HepG2 (cell line): ENCODE measurements at regions not wholly inside any gene's neighbourhood (a gene's known extent, or its start where the extent isn't known, plus 50 kb on each side); places are given as distances from the start of the nearest gene placed in this dataset.

Experiments
- ATAC-seq: fragments of 200-7000 bp; cut with Tn5 transposase; 3 replicates; pipeline ENCODE4 v1.9.1; 2020; ENCODE audit warnings: mild to moderate bottlenecking, moderate library complexity
- BruUV-seq: library from RNA; stranded (reverse); fragments of 400-500 nt; replicated peaks from 2 replicates; lab custom pipeline; 2021; lab: Mats Ljungman, UMichigan
- CTCF ChIA-PET: fragments of 300-600 bp; formaldehyde crosslinking; extraction: SDS; loops from one replicate; lab custom pipeline; 2021; ENCODE audit warnings: low total read pairs, inconsistent platforms, low intra/inter-chr PET ratio; lab: Yijun Ruan, JAX
- POLR2A ChIA-PET: fragments of 350-600 bp; sonication (Branson Sonifier 250); formaldehyde crosslinking; loops from one replicate; lab custom pipeline; 2020; ENCODE audit warnings: antibody characterized with exemption, inconsistent platforms; lab: Yijun Ruan, JAX
- DNase-seq: peaks from one replicate; pipeline ENCODE4 v3.0.0-alpha.2; 2015; ENCODE audit warnings: low spot score
- FAIRE-seq: peaks from 3 replicates; lab custom pipeline; 2011; peaks lifted over from hg19 to GRCh38; lab: Jason Lieb, UNC
- H2AFZ ChIP-seq: one replicate; pipeline ENCODE4 v1.6.1; 2011; ENCODE audit warnings: low read length, inconsistent platforms
- H3K27ac ChIP-seq: fragments of 300-600 bp; 3 replicates; pipeline ENCODE4 v1.8.0; 2011; ENCODE audit warnings: mixed run types, mild to moderate bottlenecking, mixed read lengths, low read length, inconsistent platforms; ENCODE audit not compliant: insufficient read depth; ENCODE audit errors: extremely low read length
- H3K27me3 ChIP-seq, 2 experiments: fragments of 200-600 bp in 1 of 2; 2 replicates in 1 of 2; 3 replicates in 1 of 2; pipeline versions ENCODE4 v1.6.0 to v1.8.0; 2011; ENCODE audit warnings: low read length in 2 of 2, mild to moderate bottlenecking in 2 of 2, moderate library complexity in 2 of 2, inconsistent platforms in 1 of 2; ENCODE audit not compliant: insufficient read depth in 2 of 2, control insufficient read depth in 1 of 2
- H3K36me3 ChIP-seq, 2 experiments: fragments of 200-600 bp in 1 of 2; replicated peaks in 1 of 2; 2 replicates in 1 of 2; 3 replicates in 1 of 2; pipeline versions ENCODE4 v1.5.1 to v1.8.0; 2011; ENCODE audit warnings: low read length in 2 of 2, inconsistent platforms in 1 of 2; ENCODE audit not compliant: insufficient read depth in 2 of 2, control insufficient read depth in 1 of 2
- H3K4me1 ChIP-seq: 2 replicates; pipeline ENCODE4 v1.5.1; 2012; ENCODE audit warnings: low read length, inconsistent platforms; ENCODE audit not compliant: insufficient read depth
- H3K4me2 ChIP-seq: 2 replicates; pipeline ENCODE4 v1.6.0; 2011; ENCODE audit warnings: low read depth, low read length, inconsistent platforms
- H3K4me3 ChIP-seq, 3 experiments: fragments of 200-600 bp in 1 of 3; sonication (generic), shearing (Covaris generic) in 1 of 3; replicated peaks in 1 of 3; 2 replicates each; pipeline ENCODE4 v1.5.1; 2011 to 2016; ENCODE audit warnings: low read length in 3 of 3, inconsistent platforms in 2 of 3, low read depth in 2 of 3, mild to moderate bottlenecking in 2 of 3, control low read depth in 1 of 3, mixed read lengths in 1 of 3; ENCODE audit not compliant: insufficient read depth in 1 of 3
- H3K79me2 ChIP-seq: one replicate; pipeline ENCODE4 v1.6.1; 2011; ENCODE audit warnings: low read length, inconsistent platforms; ENCODE audit not compliant: insufficient read depth
- H3K9ac ChIP-seq: 2 replicates; pipeline ENCODE4 v1.6.0; 2011; ENCODE audit warnings: mild to moderate bottlenecking, low read depth, low read length, inconsistent platforms; ENCODE audit not compliant: insufficient read depth
- H3K9me3 ChIP-seq: 2 replicates; pipeline ENCODE4 v1.5.1; 2012; ENCODE audit warnings: mild to moderate bottlenecking, low read length
- H4K20me1 ChIP-seq: 2 replicates; pipeline ENCODE4 v1.6.0; 2011; ENCODE audit warnings: inconsistent platforms, mild to moderate bottlenecking, low read length, moderate library complexity; ENCODE audit not compliant: insufficient read depth
- GATAD2A ChIP-seq: IDR thresholded peaks from 2 replicates; pipeline ENCODE4 v1.6.1; 2016
- KDM5B ChIP-seq: sonication (generic); formaldehyde crosslinking; IDR thresholded peaks from 2 replicates; pipeline ENCODE4 v1.4.0; 2020; ENCODE audit warnings: missing genetic modification reagents, mild to moderate bottlenecking, borderline replicate concordance
- PBX3 ChIP-seq: sonication (generic); formaldehyde crosslinking; IDR thresholded peaks from 2 replicates; pipeline ENCODE4 v1.8.1; 2023; ENCODE audit warnings: missing genetic modification reagents, inconsistent platforms, borderline replicate concordance
- TCF7 ChIP-seq: sonication (generic); IDR thresholded peaks from 2 replicates; pipeline ENCODE4 v1.6.1; 2016; ENCODE audit warnings: antibody characterized with exemption, low read depth
- WGBS: methylation state at CpG from one replicate; pipeline ENCODE4 v1.1.6; 2017; ENCODE audit warnings: low lambda C conversion rate; 5-methylcytosine and 5-hydroxymethylcytosine counted together
- in situ Hi-C: cut with HindIII; loops from 2 replicates; pipeline ENCODE4 v1.10.0; 2017; ENCODE audit warnings: low pct_unique_long_range_greater_than_20kb; ENCODE audit not compliant: extremely low pct_ligation_motif_present
- intact Hi-C: fragments of 100-400 bp; cut with micrococcal nuclease; formaldehyde crosslinking; loops from one replicate; pipeline ENCODE4 v1.10.0; 2022; ENCODE audit not compliant: unreplicated experiment
- TF ChIP-seq, protein P1 (sequence below): sonication (generic); formaldehyde crosslinking; IDR thresholded peaks from 2 replicates; pipeline ENCODE4 v1.4.0; 2020; ENCODE audit warnings: missing genetic modification reagents, borderline replicate concordance

GRCh38 chr1:188137221-188137620 lies 1308.5 kb downstream of the PLA2G4A start (continued):
- TF ChIP-seq PBX3 (CRISPR knock-in tag), result no peak

- ATAC-seq, result no peak
- Histone ChIP-seq H3K4me3 (no peak overlapping the region), H3K36me3 (no peaks in the 10 kb centered on the region), H3K4me1 (no peaks in the 10 kb centered on the region), H3K9ac (no peak overlapping the region), H2AFZ (no peak overlapping the region), H3K27ac (no peak overlapping the region), H4K20me1 (no peaks in the 10 kb centered on the region), H3K27me3 (no peaks in the 10 kb centered on the region), H3K4me2 (no peak overlapping the region), H3K79me2 (no peaks in the 10 kb centered on the region), H3K9me3 (no peaks in the 10 kb centered on the region)
- TF ChIP-seq TCF7, result no peak
- POLR2A ChIA-PET, result no interaction called here
- in situ Hi-C loops, result no loop called here
- intact Hi-C loops, result no loop called here
- 0% methylated on average over 2 of the region's 2 CpGs for WGBS
- FAIRE-seq, result no peak
- BruUV-seq, result no TSS peak
- no peak for DNase-seq
- CTCF ChIA-PET, result no interaction called here
Observed at GRCh38 chr1:188140958-188141357, 1312.2 kb downstream of the PLA2G4A start.

DNA sequence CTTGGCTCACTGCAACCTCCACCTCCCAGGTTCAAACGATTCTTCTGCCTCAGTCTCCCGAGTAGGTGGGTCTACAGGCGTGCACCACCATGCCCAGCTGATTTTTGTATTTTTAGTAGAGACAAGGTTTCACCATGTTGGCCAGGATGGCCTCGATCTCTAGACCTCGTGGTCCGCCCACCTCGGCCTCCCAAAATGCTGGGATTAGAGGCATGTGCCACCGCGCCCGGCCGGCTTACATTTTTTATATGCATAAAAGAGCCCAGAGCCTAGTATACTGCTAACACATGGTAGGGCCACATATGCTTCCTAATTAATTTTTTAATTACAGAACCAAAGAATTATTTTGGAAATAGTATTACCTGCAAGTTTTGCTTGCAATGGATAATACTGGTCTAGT lies 1325.4 kb downstream of the PLA2G4A start:
- Histone ChIP-seq H4K20me1 (no peaks in the 10 kb centered on the region), H3K27ac (no peak overlapping the region), H3K27me3 (no peaks in the 10 kb centered on the region), H3K9me3 (no peaks in the 10 kb centered on the region), H3K79me2 (no peaks in the 10 kb centered on the region), H3K4me2 (no peak overlapping the region), H2AFZ (no peak overlapping the region), H3K4me1 (no peaks in the 10 kb centered on the region), H3K9ac (no peak overlapping the region), H3K36me3 (no peaks in the 10 kb centered on the region), H3K4me3 (no peak overlapping the region)
- no peak for ATAC-seq
- 37% methylated on average over 11 of the region's 11 CpGs for WGBS
- no peak for FAIRE-seq
- TF ChIP-seq GATAD2A (CRISPR knock-in tag) (no peak), KDM5B (no peak)
- TF ChIP-seq, protein P1, sequence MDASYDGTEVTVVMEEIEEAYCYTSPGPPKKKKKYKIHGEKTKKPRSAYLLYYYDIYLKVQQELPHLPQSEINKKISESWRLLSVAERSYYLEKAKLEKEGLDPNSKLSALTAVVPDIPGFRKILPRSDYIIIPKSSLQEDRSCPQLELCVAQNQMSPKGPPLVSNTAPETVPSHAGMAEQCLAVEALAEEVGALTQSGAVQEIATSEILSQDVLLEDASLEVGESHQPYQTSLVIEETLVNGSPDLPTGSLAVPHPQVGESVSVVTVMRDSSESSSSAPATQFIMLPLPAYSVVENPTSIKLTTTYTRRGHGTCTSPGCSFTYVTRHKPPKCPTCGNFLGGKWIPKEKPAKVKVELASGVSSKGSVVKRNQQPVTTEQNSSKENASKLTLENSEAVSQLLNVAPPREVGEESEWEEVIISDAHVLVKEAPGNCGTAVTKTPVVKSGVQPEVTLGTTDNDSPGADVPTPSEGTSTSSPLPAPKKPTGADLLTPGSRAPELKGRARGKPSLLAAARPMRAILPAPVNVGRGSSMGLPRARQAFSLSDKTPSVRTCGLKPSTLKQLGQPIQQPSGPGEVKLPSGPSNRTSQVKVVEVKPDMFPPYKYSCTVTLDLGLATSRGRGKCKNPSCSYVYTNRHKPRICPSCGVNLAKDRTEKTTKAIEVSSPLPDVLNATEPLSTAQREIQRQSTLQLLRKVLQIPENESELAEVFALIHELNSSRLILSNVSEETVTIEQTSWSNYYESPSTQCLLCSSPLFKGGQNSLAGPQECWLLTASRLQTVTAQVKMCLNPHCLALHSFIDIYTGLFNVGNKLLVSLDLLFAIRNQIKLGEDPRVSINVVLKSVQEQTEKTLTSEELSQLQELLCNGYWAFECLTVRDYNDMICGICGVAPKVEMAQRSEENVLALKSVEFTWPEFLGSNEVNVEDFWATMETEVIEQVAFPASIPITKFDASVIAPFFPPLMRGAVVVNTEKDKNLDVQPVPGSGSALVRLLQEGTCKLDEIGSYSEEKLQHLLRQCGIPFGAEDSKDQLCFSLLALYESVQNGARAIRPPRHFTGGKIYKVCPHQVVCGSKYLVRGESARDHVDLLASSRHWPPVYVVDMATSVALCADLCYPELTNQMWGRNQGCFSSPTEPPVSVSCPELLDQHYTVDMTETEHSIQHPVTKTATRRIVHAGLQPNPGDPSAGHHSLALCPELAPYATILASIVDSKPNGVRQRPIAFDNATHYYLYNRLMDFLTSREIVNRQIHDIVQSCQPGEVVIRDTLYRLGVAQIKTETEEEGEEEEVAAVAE (CRISPR knock-in tag), result no peak
- ChIA-PET POLR2A (no interaction called here), CTCF (no interaction called here)
- in situ Hi-C loops, result no loop called here
- intact Hi-C loops, result no loop called here
- DNase-seq, result no peak
- BruUV-seq, result no TSS peak
